Spleen (tissue), 11 donors: ENCODE measurements at regions not wholly inside any gene's neighbourhood (a gene's known extent, or its start where the extent isn't known, plus 50 kb on each side); places are given as distances from the start of the nearest gene placed in this dataset.

Experiments
- DNase-seq: peaks from one replicate; pipeline ENCODE4 v3.0.0-alpha.2; 2020
- H3K27ac ChIP-seq, 8 donors: fragments of 200-600 bp; sonication (generic) in 7 of 8; 1 replicate in 4 of 8; 2 replicates in 4 of 8; pipeline versions ENCODE4 v1.5.0 to v1.8.0; 2016 to 2021; ENCODE audit warnings: inconsistent platforms in 4 of 8, mild to moderate bottlenecking in 4 of 8, moderate library complexity in 1 of 8
- H3K27me3 ChIP-seq, 7 donors: fragments of 200-600 bp; sonication (generic) in 6 of 7; replicated peaks in 1 of 7; 1 replicate in 4 of 7; 2 replicates in 3 of 7; pipeline versions ENCODE4 v1.5.0 to v1.8.0; 2016 to 2021; ENCODE audit warnings: inconsistent platforms in 3 of 7, mild to moderate bottlenecking in 1 of 7
- H3K36me3 ChIP-seq, 6 donors: fragments of 200-600 bp; sonication (generic) in 5 of 6; 1 replicate in 4 of 6; 2 replicates in 2 of 6; pipeline versions ENCODE4 v1.5.0 to v1.8.0; 2016 to 2021; ENCODE audit warnings: inconsistent platforms in 2 of 6
- H3K4me1 ChIP-seq, 6 donors: fragments of 200-600 bp; sonication (generic) in 5 of 6; 1 replicate in 3 of 6; 2 replicates in 3 of 6; pipeline versions ENCODE4 v1.5.0 to v1.8.0; 2016 to 2021; ENCODE audit warnings: inconsistent platforms in 3 of 6
- H3K4me3 ChIP-seq, 8 donors: fragments of 200-600 bp; sonication (generic) in 7 of 8; 1 replicate in 4 of 8; 2 replicates in 4 of 8; pipeline versions ENCODE4 v1.5.0 to v1.8.0; 2016 to 2021; ENCODE audit warnings: inconsistent platforms in 4 of 8, mild to moderate bottlenecking in 4 of 8, moderate library complexity in 2 of 8
- H3K9me3 ChIP-seq, 8 donors: fragments of 200-600 bp; sonication (generic) in 7 of 8; 1 replicate in 4 of 8; 2 replicates in 4 of 8; pipeline versions ENCODE4 v1.5.0 to v1.8.0; 2016 to 2021; ENCODE audit warnings: inconsistent platforms in 4 of 8
- POLR2A ChIP-seq, 3 donors: fragments of 450-650 bp; IDR thresholded peaks; one replicate each; pipeline ENCODE4 v1.5.1; 2017; ENCODE audit warnings: antibody characterized with exemption in 3 of 3, mild to moderate bottlenecking in 1 of 3
- POLR2AphosphoS5 ChIP-seq, 3 donors: sonication (generic); formaldehyde crosslinking; IDR thresholded peaks; one replicate each; pipeline ENCODE4 v1.5.1; 2017; ENCODE audit warnings: antibody characterized with exemption in 3 of 3
- WGBS, 5 donors: extraction: QIAGEN DNeasy Blood & Tissue Kit in 3 of 5; methylation state at CpG; one replicate each; pipeline versions ENCODE4 v1.1.5 to v1.1.7; 2013 to 2018; 5-methylcytosine and 5-hydroxymethylcytosine counted together
- intact Hi-C: fragments of 100-400 bp; cut with DNase I; formaldehyde crosslinking; loops from one replicate; pipeline ENCODE4 v1.15.0; 2023; ENCODE audit warnings: low total_unique reads
- TF ChIP-seq, protein P1 (sequence below), 11 experiments: fragments of 200-600 bp in 7 of 11; fragments of 450-650 bp in 4 of 11; sonication (generic) in 4 of 11; IDR thresholded peaks in 8 of 11; conservative IDR thresholded peaks in 3 of 11; 1 replicate in 7 of 11; 2 replicates in 4 of 11; pipeline versions ENCODE4 v1.4.0 to v1.8.0; 2016 to 2021; ENCODE audit warnings: antibody characterized with exemption in 11 of 11, inconsistent platforms in 4 of 11, mild to moderate bottlenecking in 1 of 11
- donor health status: healthy with polysubstance abuse.
- donor health status: DM: no; HTN: no; CAD: no; lungs with moderate emphysema.
- donor health status: DM: no; HTN: no; CAD: no.
- donor health status: Bipolar disorder and iron deficiency.
- donor health status: healthy.
- donor health status: DM: no; HTN: no; CAD: no.
- donor health status: DM: yes; HTN: yes; CAD: no.

GRCh38 chr5:10894445-10895054 lies 133.5 kb upstream of the DAP start:
- no peak for DNase-seq
- Histone ChIP-seq H3K27me3 (no peaks in the 10 kb centered on the region), H3K27ac (no peak overlapping the region), H3K4me3 (no peak overlapping the region), H3K36me3 (no peaks in the 10 kb centered on the region), H3K9me3 (peaks cover 0 to 11% (median 7%) of the 10 kb centered on the region in 8 donors), H3K4me1 (no peaks in the 10 kb centered on the region)
- intact Hi-C loops, result no loop called here
- TF ChIP-seq POLR2AphosphoS5 (IDR thresholded peaks at IDR 0.05), result no peak
- TF ChIP-seq, protein P1, sequence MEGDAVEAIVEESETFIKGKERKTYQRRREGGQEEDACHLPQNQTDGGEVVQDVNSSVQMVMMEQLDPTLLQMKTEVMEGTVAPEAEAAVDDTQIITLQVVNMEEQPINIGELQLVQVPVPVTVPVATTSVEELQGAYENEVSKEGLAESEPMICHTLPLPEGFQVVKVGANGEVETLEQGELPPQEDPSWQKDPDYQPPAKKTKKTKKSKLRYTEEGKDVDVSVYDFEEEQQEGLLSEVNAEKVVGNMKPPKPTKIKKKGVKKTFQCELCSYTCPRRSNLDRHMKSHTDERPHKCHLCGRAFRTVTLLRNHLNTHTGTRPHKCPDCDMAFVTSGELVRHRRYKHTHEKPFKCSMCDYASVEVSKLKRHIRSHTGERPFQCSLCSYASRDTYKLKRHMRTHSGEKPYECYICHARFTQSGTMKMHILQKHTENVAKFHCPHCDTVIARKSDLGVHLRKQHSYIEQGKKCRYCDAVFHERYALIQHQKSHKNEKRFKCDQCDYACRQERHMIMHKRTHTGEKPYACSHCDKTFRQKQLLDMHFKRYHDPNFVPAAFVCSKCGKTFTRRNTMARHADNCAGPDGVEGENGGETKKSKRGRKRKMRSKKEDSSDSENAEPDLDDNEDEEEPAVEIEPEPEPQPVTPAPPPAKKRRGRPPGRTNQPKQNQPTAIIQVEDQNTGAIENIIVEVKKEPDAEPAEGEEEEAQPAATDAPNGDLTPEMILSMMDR (IDR thresholded peaks at IDR 0.05 in 8 of 11, conservative IDR thresholded peaks at IDR 0.05 in 3 of 11), result no peak
- no peak for TF ChIP-seq POLR2A (IDR thresholded peaks at IDR 0.05)
- WGBS, 5 donors, result 74 to 86% (median 81%) methylated on average over 9 of the region's 9 CpGs

- Histone ChIP-seq H3K36me3 (no peaks in the 10 kb centered on the region), H3K4me3 (no peak overlapping the region), H3K27ac (no peak overlapping the region), H3K4me1 (no peaks in the 10 kb centered on the region), H3K27me3 (no peaks in the 10 kb centered on the region), H3K9me3 (peaks cover 0 to 11% (median 7%) of the 10 kb centered on the region in 8 donors)
- TF ChIP-seq, protein P1 (IDR thresholded peaks at IDR 0.05 in 8 of 11, conservative IDR thresholded peaks at IDR 0.05 in 3 of 11), result no peak
- no peak for TF ChIP-seq POLR2AphosphoS5 (IDR thresholded peaks at IDR 0.05)
- WGBS, 5 donors, result 92 to 95% (median 95%) methylated on average over 4 of the region's 4 CpGs
- intact Hi-C loops, result no loop called here
- DNase-seq, result no peak
Observed at GRCh38 chr5:10892911-10893215, 131.8 kb upstream of the DAP start.

DNA sequence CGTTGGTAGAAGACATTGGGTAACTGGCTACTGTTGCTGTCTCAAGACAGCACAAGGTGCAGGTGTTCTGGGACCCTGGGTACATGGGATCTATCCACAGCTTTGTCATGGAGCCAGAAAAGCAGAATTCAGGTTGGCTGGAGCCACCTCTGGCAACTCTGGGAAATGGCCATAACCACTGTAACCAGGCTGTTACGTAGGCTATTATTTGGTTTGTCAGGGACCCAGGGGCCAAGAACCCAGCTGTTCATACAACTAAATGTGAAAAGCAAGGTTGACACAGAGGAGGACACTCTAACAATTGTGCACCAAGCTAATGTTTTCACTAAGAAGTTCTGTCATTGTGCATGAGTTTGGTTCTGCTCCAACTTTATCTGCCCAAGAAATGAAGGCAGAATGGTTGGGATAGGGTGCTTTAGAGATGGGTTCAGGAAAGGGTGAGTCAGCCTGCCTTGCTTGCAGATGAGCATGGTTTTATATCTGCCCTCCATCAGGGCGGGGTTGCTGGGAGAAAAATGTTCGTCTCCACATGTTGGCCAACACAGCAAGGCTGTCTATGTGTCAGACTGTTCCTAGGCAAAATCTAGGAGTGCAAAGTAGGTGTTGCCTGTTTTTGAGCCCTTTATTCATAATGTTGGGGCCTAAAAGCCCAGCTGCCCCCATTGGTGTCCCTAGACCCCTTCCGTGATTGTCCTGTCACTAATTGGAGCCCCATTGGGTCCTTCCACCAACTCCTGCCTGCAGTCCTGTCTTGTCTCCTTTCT lies 131.3 kb upstream of the DAP start:
- no peak for DNase-seq
- intact Hi-C loops, result no loop called here
- no peak overlapping the region for H3K4me3 ChIP-seq
- 88 to 93% (median 90%) methylated on average over 5 of the region's 5 CpGs for WGBS, 5 donors
- H3K4me1 ChIP-seq, result no peaks in the 10 kb centered on the region
- TF ChIP-seq POLR2A (IDR thresholded peaks at IDR 0.05) (no peak), POLR2AphosphoS5 (IDR thresholded peaks at IDR 0.05) (no peak)
- TF ChIP-seq, protein P1 (IDR thresholded peaks at IDR 0.05 in 8 of 11, conservative IDR thresholded peaks at IDR 0.05 in 3 of 11), result no peak
- H3K27ac ChIP-seq, result no peak overlapping the region
- H3K27me3 ChIP-seq, result no peaks in the 10 kb centered on the region
- H3K9me3 ChIP-seq, result peaks cover 0 to 11% (median 7%) of the 10 kb centered on the region in 8 donors
- no peaks in the 10 kb centered on the region for H3K36me3 ChIP-seq

GRCh38 chr5:10891193-10891592 lies 130.2 kb upstream of the DAP start:
- H3K4me3 ChIP-seq, result no peak overlapping the region
- DNase-seq, result no peak
- 74 to 91% (median 88%) methylated on average over 1 of the region's 1 CpG for WGBS, 5 donors
- H3K27ac ChIP-seq, result no peak overlapping the region
- no peaks in the 10 kb centered on the region for H3K36me3 ChIP-seq
- no peaks in the 10 kb centered on the region for H3K27me3 ChIP-seq
- no peak for TF ChIP-seq POLR2A (IDR thresholded peaks at IDR 0.05)
- TF ChIP-seq POLR2AphosphoS5 (IDR thresholded peaks at IDR 0.05), result no peak
- TF ChIP-seq, protein P1 (IDR thresholded peaks at IDR 0.05 in 8 of 11, conservative IDR thresholded peaks at IDR 0.05 in 3 of 11), result no peak
- intact Hi-C loops, result no loop called here
- no peaks in the 10 kb centered on the region for H3K4me1 ChIP-seq
- H3K9me3 ChIP-seq, result peaks cover 0 to 11% (median 7%) of the 10 kb centered on the region in 8 donors
